Pancreas (tissue), 10 donors: ENCODE measurements at regions not wholly inside any gene's neighbourhood (a gene's known extent, or its start where the extent isn't known, plus 50 kb on each side); places are given as distances from the start of the nearest gene placed in this dataset.

Experiments used
- ATAC-seq, 4 donors: fragments of 200-7000 bp; cut with Tn5 transposase; one replicate each; pipeline versions ENCODE4 v1.8.0 to v1.9.1; 2020; ENCODE audit warnings: mild to moderate bottlenecking in 4 of 4, moderate library complexity in 4 of 4
- DNase-seq, 6 donors: peaks; one replicate each; pipeline ENCODE4 v3.0.0-alpha.2; 2020
- FAIRE-seq: peaks from 2 replicates; lab custom pipeline; 2012; peaks lifted over from hg19 to GRCh38; lab: Jason Lieb, UNC
- H3K27ac ChIP-seq, 4 donors: fragments of 200-600 bp; sonication (generic); 1 replicate in 3 of 4; 2 replicates in 1 of 4; pipeline versions ENCODE4 v1.5.0 to v1.8.0; 2020
- H3K27me3 ChIP-seq, 4 donors: fragments of 200-600 bp; one replicate each; pipeline ENCODE4 v1.8.0; 2021
- H3K36me3 ChIP-seq, 3 donors: fragments of 200-600 bp; sonication (generic) in 1 of 3; one replicate each; pipeline versions ENCODE4 v1.5.0 to v1.8.0; 2020 to 2021
- H3K4me1 ChIP-seq, 3 donors: fragments of 200-600 bp; one replicate each; pipeline ENCODE4 v1.8.0; 2021
- H3K4me3 ChIP-seq, 4 donors: fragments of 200-600 bp; sonication (generic) in 2 of 4; one replicate each; pipeline versions ENCODE4 v1.5.0 to v1.8.0; 2020 to 2021
- H3K9me3 ChIP-seq, 4 donors: fragments of 200-600 bp; one replicate each; pipeline ENCODE4 v1.8.0; 2021
- WGBS, 2 donors: extraction: QIAGEN DNeasy Blood & Tissue Kit; methylation state at CpG; one replicate each; pipeline ENCODE4 v1.1.7; 2013; 5-methylcytosine and 5-hydroxymethylcytosine counted together
- intact Hi-C, 3 donors: fragments of 100-400 bp; cut with DNase I; formaldehyde crosslinking; loops; one replicate each; pipeline versions ENCODE4 v1.11.1 to v1.14.2; 2022
- TF ChIP-seq, protein P1 (sequence below), 4 donors: fragments of 200-600 bp; sonication (generic) in 3 of 4; IDR thresholded peaks; one replicate each; pipeline versions ENCODE4 v1.5.0 to v1.8.0; 2021; ENCODE audit warnings: antibody characterized with exemption in 4 of 4
- donor health status: healthy with polysubstance abuse.
- donor health status: DM: no; HTN: no; CAD: no; lungs with moderate emphysema.
- donor health status: DM: no; HTN: no; CAD: no.
- donor health status: control.
- donor health status: control.
- donor health status: Bipolar disorder and iron deficiency.
- donor health status: DM: yes; HTN: yes; CAD: no.
- donor health status: DM: no; HTN: no; CAD: no.
- donor health status: DM: no; HTN: no; CAD: no.
- donor health status: DM: yes; HTN: yes; CAD: no.

DNA sequence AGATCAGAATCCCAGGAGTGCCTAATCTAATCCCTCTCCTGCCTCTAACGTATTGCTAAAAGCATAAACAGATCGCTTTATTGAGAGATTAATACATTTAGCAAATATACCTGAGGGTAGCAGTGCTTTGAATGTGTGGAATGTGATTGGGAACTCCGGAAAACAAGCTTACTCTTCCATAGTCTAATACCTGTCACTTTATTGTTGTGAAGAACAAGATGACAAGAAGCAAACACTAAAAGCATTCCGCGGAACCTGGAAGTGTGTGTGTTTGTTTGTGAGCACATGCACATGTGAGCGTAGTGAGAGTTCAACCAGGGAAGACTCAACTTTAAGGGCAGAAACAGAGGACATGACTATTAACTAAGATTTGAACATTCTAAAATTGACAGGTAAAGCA lies 265.0 kb upstream of the GJE1 start:
- Histone ChIP-seq H3K4me3 (no peak overlapping the region), H3K36me3 (no peaks in the 10 kb centered on the region), H3K27ac (no peak overlapping the region), H3K9me3 (no peaks in the 10 kb centered on the region), H3K27me3 (no peaks in the 10 kb centered on the region), H3K4me1 (no peaks in the 10 kb centered on the region)
- intact Hi-C loops: no loop called here
- TF ChIP-seq, protein P1, sequence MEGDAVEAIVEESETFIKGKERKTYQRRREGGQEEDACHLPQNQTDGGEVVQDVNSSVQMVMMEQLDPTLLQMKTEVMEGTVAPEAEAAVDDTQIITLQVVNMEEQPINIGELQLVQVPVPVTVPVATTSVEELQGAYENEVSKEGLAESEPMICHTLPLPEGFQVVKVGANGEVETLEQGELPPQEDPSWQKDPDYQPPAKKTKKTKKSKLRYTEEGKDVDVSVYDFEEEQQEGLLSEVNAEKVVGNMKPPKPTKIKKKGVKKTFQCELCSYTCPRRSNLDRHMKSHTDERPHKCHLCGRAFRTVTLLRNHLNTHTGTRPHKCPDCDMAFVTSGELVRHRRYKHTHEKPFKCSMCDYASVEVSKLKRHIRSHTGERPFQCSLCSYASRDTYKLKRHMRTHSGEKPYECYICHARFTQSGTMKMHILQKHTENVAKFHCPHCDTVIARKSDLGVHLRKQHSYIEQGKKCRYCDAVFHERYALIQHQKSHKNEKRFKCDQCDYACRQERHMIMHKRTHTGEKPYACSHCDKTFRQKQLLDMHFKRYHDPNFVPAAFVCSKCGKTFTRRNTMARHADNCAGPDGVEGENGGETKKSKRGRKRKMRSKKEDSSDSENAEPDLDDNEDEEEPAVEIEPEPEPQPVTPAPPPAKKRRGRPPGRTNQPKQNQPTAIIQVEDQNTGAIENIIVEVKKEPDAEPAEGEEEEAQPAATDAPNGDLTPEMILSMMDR (IDR thresholded peaks at IDR 0.05): no peak
- no peak for FAIRE-seq
- ATAC-seq: no peak
- DNase-seq: no peak
- 39 to 40% methylated on average over 6 of the region's 6 CpGs for WGBS, 2 donors

DNA sequence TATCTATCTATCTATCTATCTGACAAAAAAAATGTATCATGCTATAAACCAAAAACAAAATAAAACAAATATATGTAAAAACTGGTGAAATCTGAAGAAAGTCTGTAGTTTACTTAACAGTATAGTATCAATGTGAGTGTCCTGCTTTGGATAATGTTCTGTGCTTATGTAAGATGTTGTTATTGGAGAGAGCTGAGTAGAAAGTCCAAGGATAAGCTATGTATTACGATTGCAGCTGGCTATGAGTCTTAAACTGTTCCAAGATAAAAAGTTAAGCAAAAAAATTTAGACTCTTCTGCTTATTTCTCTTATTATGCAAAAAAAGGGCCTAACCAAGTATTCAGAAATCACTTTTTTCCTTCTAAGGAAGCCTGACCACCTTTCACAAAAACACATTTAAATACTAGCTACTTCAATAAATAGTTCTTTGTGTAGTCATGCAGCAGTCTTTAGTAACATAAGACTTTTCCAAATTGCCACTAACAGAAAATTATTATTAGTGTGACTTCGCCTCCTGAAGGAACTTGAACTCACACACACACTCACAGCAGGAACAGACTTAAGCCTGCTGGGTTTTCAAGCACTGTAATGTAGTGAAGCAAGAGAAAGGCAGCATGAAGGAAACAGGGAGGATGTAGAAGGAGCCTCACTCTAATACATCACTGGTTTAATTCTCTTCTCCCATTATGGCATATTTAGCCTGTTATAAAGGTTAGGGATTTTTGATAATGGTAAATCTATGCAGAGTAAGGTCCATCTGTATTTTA lies 265.8 kb upstream of the GJE1 start:
- H3K4me1 ChIP-seq: no peaks in the 10 kb centered on the region
- no peak for FAIRE-seq
- WGBS, 2 donors: 44 to 47% methylated on average over 2 of the region's 2 CpGs

DNA sequence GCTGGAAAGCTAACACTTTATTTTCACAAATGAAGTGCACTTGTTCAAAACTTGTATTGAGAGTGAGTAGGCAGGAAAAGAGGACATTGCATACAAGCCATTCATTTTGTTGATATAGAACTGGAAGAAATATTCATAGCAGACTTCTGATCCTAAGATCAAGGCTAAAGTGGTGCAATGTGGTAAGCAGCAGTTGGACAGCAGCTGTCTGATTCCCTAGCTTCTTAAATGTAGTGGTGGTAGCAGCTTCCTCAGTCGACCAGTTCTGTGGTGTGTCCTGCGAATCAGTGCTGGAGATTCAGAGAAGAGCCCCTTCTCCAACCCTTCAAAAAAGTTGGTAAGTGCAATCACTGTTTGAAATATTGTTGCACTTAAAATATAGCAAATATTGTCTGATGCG lies 281.7 kb upstream of the GJE1 start:
- H3K27ac ChIP-seq: no peak overlapping the region
- intact Hi-C loops: no loop called here
- FAIRE-seq (no peak), DNase-seq (no peak), ATAC-seq (no peak)
- H3K4me1 ChIP-seq: no peaks in the 10 kb centered on the region
- 48 to 62% methylated on average over 3 of the region's 3 CpGs for WGBS, 2 donors
- no peaks in the 10 kb centered on the region for H3K27me3 ChIP-seq
- no peak overlapping the region for H3K4me3 ChIP-seq
- H3K36me3 ChIP-seq: no peaks in the 10 kb centered on the region
- no peaks in the 10 kb centered on the region for H3K9me3 ChIP-seq
- TF ChIP-seq, protein P1 (IDR thresholded peaks at IDR 0.05): no peak

More for the DNA sequence above, 265.8 kb upstream of the GJE1 start:
- H3K27ac ChIP-seq: no peak overlapping the region
- no peak overlapping the region for H3K4me3 ChIP-seq
- TF ChIP-seq, protein P1 (IDR thresholded peaks at IDR 0.05): no peak
- no peaks in the 10 kb centered on the region for H3K36me3 ChIP-seq
- intact Hi-C loops: no loop called here
- no peak for DNase-seq
- H3K27me3 ChIP-seq: no peaks in the 10 kb centered on the region
- no peak for ATAC-seq
- no peaks in the 10 kb centered on the region for H3K9me3 ChIP-seq

DNA sequence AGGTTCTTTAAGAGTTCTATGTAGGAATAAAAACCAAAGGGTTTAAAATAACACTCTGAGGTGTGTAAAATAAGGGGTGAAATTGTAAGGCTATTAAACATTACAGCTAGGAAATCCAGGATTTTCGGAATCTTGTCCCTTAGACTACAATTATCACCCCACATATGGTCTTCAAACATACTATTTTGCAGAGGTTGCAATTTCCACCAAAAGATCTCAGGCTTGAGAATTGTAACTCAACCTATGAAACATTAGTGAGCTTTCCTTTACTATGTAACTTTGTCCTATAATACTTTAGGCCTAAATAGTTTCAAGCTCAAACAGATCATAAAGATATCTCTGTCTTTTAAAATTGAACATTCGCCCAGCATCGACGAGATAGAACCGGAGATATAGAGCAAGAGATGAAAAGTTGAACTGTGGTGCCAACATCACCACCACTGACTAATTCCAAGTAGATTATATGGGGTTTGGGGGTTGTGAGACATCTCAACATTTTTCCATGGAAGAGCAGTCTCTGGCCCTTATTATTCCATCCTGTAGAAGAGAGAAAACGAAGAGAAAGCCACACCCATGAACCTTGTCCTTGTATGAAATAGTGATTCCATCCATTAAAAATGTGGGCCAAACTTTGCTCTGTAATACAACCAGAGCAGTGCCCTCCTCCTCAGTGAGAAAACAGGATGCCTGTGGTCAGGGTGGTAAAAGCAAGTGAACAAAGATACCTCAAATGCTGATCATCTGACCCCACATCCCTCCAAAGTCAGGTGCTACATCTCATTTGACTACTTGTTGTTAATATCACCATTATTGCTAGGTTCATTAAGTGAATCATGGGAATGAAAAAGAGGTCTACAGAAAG lies 284.5 kb upstream of the GJE1 start:
- FAIRE-seq (no peak), ATAC-seq (no peak), DNase-seq (no peak)
- Histone ChIP-seq H3K27me3 (no peaks in the 10 kb centered on the region), H3K9me3 (no peaks in the 10 kb centered on the region), H3K27ac (no peak overlapping the region), H3K4me3 (no peak overlapping the region), H3K36me3 (no peaks in the 10 kb centered on the region), H3K4me1 (no peaks in the 10 kb centered on the region)
- TF ChIP-seq, protein P1 (IDR thresholded peaks at IDR 0.05): no peak
- 57 to 64% methylated on average over 6 of the region's 6 CpGs for WGBS, 2 donors
- intact Hi-C loops: no loop called here
